OCI-LY7 (cell line): ENCODE measurements at regions not wholly inside any gene's neighbourhood (a gene's known extent, or its start where the extent isn't known, plus 50 kb on each side); places are given as distances from the start of the nearest gene placed in this dataset.

Source experiments
- EZH2phosphoT487 ChIP-seq: fragments of 200-600 bp; sonication (generic); IDR thresholded peaks from 2 replicates; pipeline ENCODE4 v1.6.1; 2018; ENCODE audit warnings: low read depth, borderline replicate concordance, mild to moderate bottlenecking, mixed run types, antibody characterized with exemption, low read length, moderate library complexity, mixed read lengths
- TF ChIP-seq, protein P1 (sequence below): fragments of 200-600 bp; sonication (generic); conservative IDR thresholded peaks from 2 replicates; pipeline ENCODE4 v1.5.1; 2014; ENCODE audit warnings: mild to moderate bottlenecking, antibody characterized with exemption, low read length, moderate library complexity, mixed read lengths

DNA sequence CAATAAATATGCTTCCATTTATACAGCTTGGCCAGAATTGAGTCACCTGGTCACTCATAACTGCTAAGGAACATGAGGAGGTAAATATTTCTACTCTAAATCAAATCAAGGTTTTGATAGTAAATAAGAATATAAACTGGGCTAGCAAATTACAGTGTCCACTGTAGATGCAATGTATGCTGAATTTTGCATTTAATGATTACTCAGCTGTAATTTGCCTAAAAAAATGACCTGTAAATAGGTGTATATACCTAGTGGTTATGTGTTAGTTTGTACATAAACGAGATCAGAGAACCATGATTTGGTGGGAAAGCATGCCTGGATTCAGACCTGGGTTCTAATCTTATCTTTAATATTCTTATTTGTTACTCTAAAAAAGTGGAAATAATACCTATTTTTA is 76.6 kb upstream of the CNTN1 start:
- TF ChIP-seq, protein P1, sequence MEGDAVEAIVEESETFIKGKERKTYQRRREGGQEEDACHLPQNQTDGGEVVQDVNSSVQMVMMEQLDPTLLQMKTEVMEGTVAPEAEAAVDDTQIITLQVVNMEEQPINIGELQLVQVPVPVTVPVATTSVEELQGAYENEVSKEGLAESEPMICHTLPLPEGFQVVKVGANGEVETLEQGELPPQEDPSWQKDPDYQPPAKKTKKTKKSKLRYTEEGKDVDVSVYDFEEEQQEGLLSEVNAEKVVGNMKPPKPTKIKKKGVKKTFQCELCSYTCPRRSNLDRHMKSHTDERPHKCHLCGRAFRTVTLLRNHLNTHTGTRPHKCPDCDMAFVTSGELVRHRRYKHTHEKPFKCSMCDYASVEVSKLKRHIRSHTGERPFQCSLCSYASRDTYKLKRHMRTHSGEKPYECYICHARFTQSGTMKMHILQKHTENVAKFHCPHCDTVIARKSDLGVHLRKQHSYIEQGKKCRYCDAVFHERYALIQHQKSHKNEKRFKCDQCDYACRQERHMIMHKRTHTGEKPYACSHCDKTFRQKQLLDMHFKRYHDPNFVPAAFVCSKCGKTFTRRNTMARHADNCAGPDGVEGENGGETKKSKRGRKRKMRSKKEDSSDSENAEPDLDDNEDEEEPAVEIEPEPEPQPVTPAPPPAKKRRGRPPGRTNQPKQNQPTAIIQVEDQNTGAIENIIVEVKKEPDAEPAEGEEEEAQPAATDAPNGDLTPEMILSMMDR: no peak
- no peak for TF ChIP-seq EZH2phosphoT487
